Glutamatergic neuron (in vitro differentiated cells): ENCODE measurements at regions not wholly inside any gene's neighbourhood (a gene's known extent, or its start where the extent isn't known, plus 50 kb on each side); places are given as distances from the start of the nearest gene placed in this dataset.

ENCODE experiments used
- DNase-seq: peaks from one replicate; pipeline ENCODE4 v3.0.0; 2022
- H3K27ac Mint-ChIP-seq: one replicate; pipeline ENCODE4 v1.8.0; 2020; ENCODE audit warnings: mild to moderate bottlenecking, mixed read lengths, inconsistent platforms; ENCODE audit not compliant: unreplicated experiment
- H3K27me3 Mint-ChIP-seq: one replicate; pipeline ENCODE4 v1.8.0; 2020; ENCODE audit warnings: mild to moderate bottlenecking, moderate library complexity, mixed read lengths, inconsistent platforms; ENCODE audit not compliant: unreplicated experiment
- H3K36me3 Mint-ChIP-seq: one replicate; pipeline ENCODE4 v1.8.0; 2020; ENCODE audit warnings: mild to moderate bottlenecking, mixed read lengths, inconsistent platforms; ENCODE audit not compliant: unreplicated experiment
- H3K4me1 Mint-ChIP-seq: one replicate; pipeline ENCODE4 v1.8.0; 2020; ENCODE audit warnings: mild to moderate bottlenecking, low read depth, mixed read lengths, inconsistent platforms; ENCODE audit not compliant: unreplicated experiment
- H3K4me3 Mint-ChIP-seq: one replicate; pipeline ENCODE4 v1.8.0; 2020; ENCODE audit warnings: mild to moderate bottlenecking, mixed read lengths, inconsistent platforms; ENCODE audit not compliant: unreplicated experiment
- H3K9me3 Mint-ChIP-seq: one replicate; pipeline ENCODE4 v1.8.0; 2020; ENCODE audit warnings: mild to moderate bottlenecking, moderate library complexity, mixed read lengths, inconsistent platforms; ENCODE audit not compliant: unreplicated experiment
- TF ChIP-seq, protein P1 (sequence below): fragments of 200-600 bp; sonication (generic); IDR thresholded peaks from one replicate; pipeline ENCODE4 v1.5.0; 2021; ENCODE audit not compliant: partially characterized antibody, unreplicated experiment

DNA sequence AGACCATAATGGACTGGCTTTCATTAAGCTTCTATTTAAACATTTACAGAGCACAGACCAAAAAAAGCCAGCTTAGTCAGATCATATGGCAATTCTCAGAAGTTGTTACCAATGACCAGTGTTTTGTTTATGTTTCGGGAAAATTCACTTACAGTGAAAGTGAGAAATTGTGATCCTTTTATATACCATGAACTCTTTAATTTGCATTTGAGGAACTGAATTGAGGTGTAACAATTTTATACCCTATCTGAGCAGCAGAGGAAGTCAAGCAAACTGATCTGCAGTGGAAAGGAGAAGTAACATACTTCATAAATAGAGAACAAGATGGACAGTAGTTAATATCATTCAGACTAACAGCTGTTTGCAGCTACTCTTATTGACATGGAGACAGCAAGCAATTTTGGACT, 97.1 kb downstream of the TMA16 start:
- no peaks in the 10 kb centered on the region for H3K4me1 Mint-ChIP-seq
- H3K27ac Mint-ChIP-seq: no peak overlapping the region
- no peaks in the 10 kb centered on the region for H3K36me3 Mint-ChIP-seq
- no peak for DNase-seq
- TF ChIP-seq, protein P1, sequence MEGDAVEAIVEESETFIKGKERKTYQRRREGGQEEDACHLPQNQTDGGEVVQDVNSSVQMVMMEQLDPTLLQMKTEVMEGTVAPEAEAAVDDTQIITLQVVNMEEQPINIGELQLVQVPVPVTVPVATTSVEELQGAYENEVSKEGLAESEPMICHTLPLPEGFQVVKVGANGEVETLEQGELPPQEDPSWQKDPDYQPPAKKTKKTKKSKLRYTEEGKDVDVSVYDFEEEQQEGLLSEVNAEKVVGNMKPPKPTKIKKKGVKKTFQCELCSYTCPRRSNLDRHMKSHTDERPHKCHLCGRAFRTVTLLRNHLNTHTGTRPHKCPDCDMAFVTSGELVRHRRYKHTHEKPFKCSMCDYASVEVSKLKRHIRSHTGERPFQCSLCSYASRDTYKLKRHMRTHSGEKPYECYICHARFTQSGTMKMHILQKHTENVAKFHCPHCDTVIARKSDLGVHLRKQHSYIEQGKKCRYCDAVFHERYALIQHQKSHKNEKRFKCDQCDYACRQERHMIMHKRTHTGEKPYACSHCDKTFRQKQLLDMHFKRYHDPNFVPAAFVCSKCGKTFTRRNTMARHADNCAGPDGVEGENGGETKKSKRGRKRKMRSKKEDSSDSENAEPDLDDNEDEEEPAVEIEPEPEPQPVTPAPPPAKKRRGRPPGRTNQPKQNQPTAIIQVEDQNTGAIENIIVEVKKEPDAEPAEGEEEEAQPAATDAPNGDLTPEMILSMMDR: no peak
- no peaks in the 10 kb centered on the region for H3K9me3 Mint-ChIP-seq
- H3K4me3 Mint-ChIP-seq: no peak overlapping the region
- no peaks in the 10 kb centered on the region for H3K27me3 Mint-ChIP-seq

DNA sequence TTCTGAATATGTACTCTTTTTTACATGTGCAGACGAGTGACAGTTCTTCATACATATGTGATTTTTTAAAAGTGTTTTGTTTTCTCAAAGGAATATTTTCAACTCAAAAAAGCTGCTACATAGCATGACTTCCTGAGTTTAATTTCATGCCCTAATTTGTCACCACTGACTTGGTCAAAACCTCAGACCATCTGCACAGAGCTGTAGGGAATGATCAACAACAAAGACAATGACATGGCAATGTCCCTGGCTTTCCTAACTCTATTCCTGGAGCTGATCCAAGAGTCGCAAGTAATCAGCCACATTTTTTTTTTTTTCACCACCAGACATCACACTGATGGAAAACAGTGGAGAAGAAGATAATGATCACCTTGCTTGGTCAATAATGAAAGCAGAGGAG, 97.7 kb downstream of the TMA16 start:
- H3K36me3 Mint-ChIP-seq: no peaks in the 10 kb centered on the region
- no peak overlapping the region for H3K4me3 Mint-ChIP-seq
- TF ChIP-seq, protein P1: no peak
- H3K4me1 Mint-ChIP-seq: no peaks in the 10 kb centered on the region
- no peaks in the 10 kb centered on the region for H3K9me3 Mint-ChIP-seq
- no peak overlapping the region for H3K27ac Mint-ChIP-seq
- no peaks in the 10 kb centered on the region for H3K27me3 Mint-ChIP-seq
- no peak for DNase-seq

DNA sequence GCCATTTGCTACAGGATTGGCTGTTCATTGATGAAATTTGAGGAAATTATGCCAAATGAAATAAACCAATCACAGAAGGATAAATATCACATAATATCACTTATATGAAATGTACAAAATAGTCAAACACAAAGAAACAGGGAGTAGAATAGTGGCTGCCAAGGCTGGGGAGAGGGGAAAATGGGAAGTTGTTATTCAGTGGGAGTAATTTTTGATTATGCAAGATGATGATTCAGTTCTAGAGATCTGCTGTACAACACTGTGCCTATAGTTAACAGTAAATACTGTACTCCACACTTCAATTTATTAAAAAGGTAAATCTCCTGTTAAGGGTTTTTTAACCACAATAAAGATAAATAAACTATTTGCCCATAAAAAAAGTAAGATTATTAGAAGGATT, 101.1 kb downstream of the TMA16 start:
- TF ChIP-seq, protein P1: no peak
- no peaks in the 10 kb centered on the region for H3K4me1 Mint-ChIP-seq

DNA sequence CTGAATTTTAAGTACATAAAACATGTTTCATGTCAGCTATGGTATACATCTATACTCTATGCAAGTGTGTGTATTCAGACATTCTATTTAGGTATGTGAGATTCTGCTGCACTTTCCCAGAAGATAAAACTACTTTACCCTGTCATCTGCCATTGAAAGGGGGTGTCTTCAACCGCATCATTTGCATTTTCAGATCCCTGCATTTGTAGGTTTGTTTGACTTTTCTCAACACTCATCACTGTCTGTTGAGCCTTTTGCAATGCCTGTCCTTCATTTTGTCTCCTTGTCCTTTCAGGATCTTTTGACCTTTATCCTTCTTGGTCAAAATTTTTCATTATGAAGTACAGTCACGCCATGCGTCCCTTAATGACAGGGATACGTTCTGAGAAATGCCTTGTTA, 103.5 kb downstream of the TMA16 start:
- Mint-ChIP-seq H3K36me3 (no peaks in the 10 kb centered on the region), H3K4me1 (no peaks in the 10 kb centered on the region)
- TF ChIP-seq, protein P1: no peak

More for the DNA sequence above, 101.1 kb downstream of the TMA16 start:
- no peaks in the 10 kb centered on the region for H3K27me3 Mint-ChIP-seq
- no peaks in the 10 kb centered on the region for H3K9me3 Mint-ChIP-seq
- DNase-seq: no peak
- H3K4me3 Mint-ChIP-seq: no peak overlapping the region
- no peak overlapping the region for H3K27ac Mint-ChIP-seq
- no peaks in the 10 kb centered on the region for H3K36me3 Mint-ChIP-seq

DNA sequence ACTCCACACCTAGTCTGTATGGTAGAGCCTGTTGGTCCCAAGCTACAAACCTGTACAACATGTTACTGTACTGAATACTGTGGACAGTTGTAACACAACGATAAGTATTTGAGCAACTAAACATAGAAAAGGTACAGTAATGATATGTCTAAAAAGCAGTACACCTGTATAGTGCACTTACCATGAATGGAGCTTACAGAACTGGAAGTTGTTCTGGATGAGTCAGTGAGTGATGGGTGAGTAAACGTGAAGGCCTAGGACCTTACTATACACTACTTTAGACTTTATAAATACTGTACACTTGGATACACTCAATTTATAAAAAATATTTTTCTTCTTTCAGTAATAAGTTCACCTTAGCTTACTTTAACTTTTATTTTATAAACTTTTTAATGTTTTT, 104.0 kb downstream of the TMA16 start:
- Mint-ChIP-seq H3K9me3 (no peaks in the 10 kb centered on the region), H3K27ac (no peak overlapping the region), H3K27me3 (no peaks in the 10 kb centered on the region), H3K36me3 (no peaks in the 10 kb centered on the region), H3K4me3 (no peak overlapping the region), H3K4me1 (no peaks in the 10 kb centered on the region)
- no peak for DNase-seq
- TF ChIP-seq, protein P1: no peak

More for the DNA sequence above, 103.5 kb downstream of the TMA16 start:
- no peak overlapping the region for H3K4me3 Mint-ChIP-seq
- H3K27me3 Mint-ChIP-seq: no peaks in the 10 kb centered on the region
- DNase-seq: no peak
- H3K9me3 Mint-ChIP-seq: no peaks in the 10 kb centered on the region
- no peak overlapping the region for H3K27ac Mint-ChIP-seq
